Vagina (tissue), 2 donors: ENCODE measurements at regions not wholly inside any gene's neighbourhood (a gene's known extent, or its start where the extent isn't known, plus 50 kb on each side); places are given as distances from the start of the nearest gene placed in this dataset.

Source experiments
- DNase-seq, 2 donors: peaks; one replicate each; pipeline ENCODE4 v3.0.0-alpha.2; 2017; ENCODE audit errors: extremely low spot score in 2 of 2
- H3K27ac ChIP-seq: fragments of 200-600 bp; sonication (generic); one replicate; pipeline ENCODE4 v1.5.1; 2019
- H3K27me3 ChIP-seq: fragments of 200-600 bp; sonication (generic); one replicate; pipeline ENCODE4 v1.5.1; 2019
- H3K36me3 ChIP-seq, 2 donors: fragments of 200-600 bp; sonication (generic); one replicate each; pipeline ENCODE4 v1.5.1; 2017 to 2019
- H3K4me1 ChIP-seq: fragments of 200-600 bp; sonication (generic); one replicate; pipeline ENCODE4 v1.5.1; 2019
- H3K4me3 ChIP-seq, 2 donors: fragments of 200-600 bp; sonication (generic); 1 replicate in 1 of 2; 2 replicates in 1 of 2; pipeline ENCODE4 v1.5.1; 2016 to 2019
- H3K9me3 ChIP-seq: fragments of 200-600 bp; sonication (generic); one replicate; pipeline ENCODE4 v1.5.1; 2019
- CTCF ChIP-seq, 3 experiments: fragments of 450-650 bp in 2 of 3; fragments of 200-600 bp in 1 of 3; sonication (generic) in 1 of 3; IDR thresholded peaks; one replicate each; pipeline ENCODE4 v1.5.1; 2017 to 2019; ENCODE audit warnings: antibody characterized with exemption in 3 of 3, mild to moderate bottlenecking in 2 of 3, moderate library complexity in 2 of 3
- POLR2A ChIP-seq, 2 donors: fragments of 450-650 bp; IDR thresholded peaks; one replicate each; pipeline ENCODE4 v1.6.1; 2017; ENCODE audit warnings: antibody characterized with exemption in 2 of 2, mild to moderate bottlenecking in 2 of 2, moderate library complexity in 2 of 2
- POLR2AphosphoS5 ChIP-seq, 2 donors: sonication (generic); formaldehyde crosslinking; IDR thresholded peaks; one replicate each; pipeline ENCODE4 v1.9.0; 2017; ENCODE audit warnings: antibody characterized with exemption in 2 of 2, mild to moderate bottlenecking in 2 of 2, low read depth in 1 of 2; ENCODE audit not compliant: insufficient read depth in 1 of 2
- intact Hi-C: fragments of 100-400 bp; cut with DNase I; formaldehyde crosslinking; loops from one replicate; pipeline ENCODE4 v1.15.1; 2023

GRCh38 chr11:70537576-70538571, 139.5 kb downstream of the CTTN start:
- no peaks in the 10 kb centered on the region for H3K36me3 ChIP-seq
- H3K27ac ChIP-seq: no peak overlapping the region
- no peaks in the 10 kb centered on the region for H3K4me1 ChIP-seq
- no peak overlapping the region for H3K4me3 ChIP-seq
- no peak for TF ChIP-seq POLR2AphosphoS5 (IDR thresholded peaks at IDR 0.05; ENCODE audit: insufficient read depth in 1 of 2, low read depth in 1 of 2)
- H3K27me3 ChIP-seq: no peaks in the 10 kb centered on the region
- intact Hi-C loops: no loop called here
- DNase-seq: no peak
- H3K9me3 ChIP-seq: no peaks in the 10 kb centered on the region

- no peaks in the 10 kb centered on the region for H3K4me1 ChIP-seq
- DNase-seq: no peak
- no peak overlapping the region for H3K27ac ChIP-seq
- intact Hi-C loops: no loop called here
- H3K27me3 ChIP-seq: no peaks in the 10 kb centered on the region
- H3K36me3 ChIP-seq: no peaks in the 10 kb centered on the region
- TF ChIP-seq POLR2A (IDR thresholded peaks at IDR 0.05) (no peak), CTCF (IDR thresholded peaks at IDR 0.05) (no peak), POLR2AphosphoS5 (IDR thresholded peaks at IDR 0.05; ENCODE audit: insufficient read depth in 1 of 2, low read depth in 1 of 2) (no peak)
- H3K4me3 ChIP-seq: no peak overlapping the region
- no peaks in the 10 kb centered on the region for H3K9me3 ChIP-seq
These were observed 140.5 kb downstream of the CTTN start for GRCh38 chr11:70538641-70539359.

- no peak overlapping the region for H3K4me3 ChIP-seq
- no peaks in the 10 kb centered on the region for H3K4me1 ChIP-seq
- no peaks in the 10 kb centered on the region for H3K36me3 ChIP-seq
- intact Hi-C loops: no loop called here
- H3K27ac ChIP-seq: no peak overlapping the region
- no peak for TF ChIP-seq CTCF (IDR thresholded peaks at IDR 0.05)
- no peak for TF ChIP-seq POLR2AphosphoS5 (IDR thresholded peaks at IDR 0.05; ENCODE audit: insufficient read depth in 1 of 2, low read depth in 1 of 2)
- TF ChIP-seq POLR2A (IDR thresholded peaks at IDR 0.05): no peak
- H3K9me3 ChIP-seq: no peaks in the 10 kb centered on the region
- H3K27me3 ChIP-seq: no peaks in the 10 kb centered on the region
- no peak for DNase-seq
These were observed 141.2 kb downstream of the CTTN start for GRCh38 chr11:70539360-70540095.

- no peaks in the 10 kb centered on the region for H3K36me3 ChIP-seq
- H3K27me3 ChIP-seq: no peaks in the 10 kb centered on the region
- no peak for TF ChIP-seq CTCF (IDR thresholded peaks at IDR 0.05)
- DNase-seq: no peak
- no peaks in the 10 kb centered on the region for H3K9me3 ChIP-seq
- no peak overlapping the region for H3K4me3 ChIP-seq
- H3K27ac ChIP-seq: no peak overlapping the region
- intact Hi-C loops: no loop called here
- H3K4me1 ChIP-seq: no peaks in the 10 kb centered on the region
These were observed 141.9 kb downstream of the CTTN start for GRCh38 chr11:70540196-70540595.

GRCh38 chr11:70541176-70541575, 142.8 kb downstream of the CTTN start:
- intact Hi-C loops: no loop called here
- no peak for TF ChIP-seq POLR2AphosphoS5 (IDR thresholded peaks at IDR 0.05; ENCODE audit: insufficient read depth in 1 of 2, low read depth in 1 of 2)
- no peak for TF ChIP-seq POLR2A (IDR thresholded peaks at IDR 0.05)
- TF ChIP-seq CTCF (IDR thresholded peaks at IDR 0.05): no peak
- Histone ChIP-seq H3K27me3 (no peaks in the 10 kb centered on the region), H3K4me3 (no peak overlapping the region), H3K27ac (no peak overlapping the region), H3K4me1 (no peaks in the 10 kb centered on the region), H3K36me3 (no peaks in the 10 kb centered on the region), H3K9me3 (no peaks in the 10 kb centered on the region)
- DNase-seq: no peak
